ENCODE measurements at regions not wholly inside any gene's neighbourhood (a gene's known extent, or its start where the extent isn't known, plus 50 kb on each side); places are given as distances from the start of the nearest gene placed in this dataset.
"Not testable (repeated sequence)": the region's sequence is repeated elsewhere in the genome, so short reads cannot be mapped to it uniquely, and the experiment has no call there.

GRCh38 chr3:147152476-147152875, 253.9 kb downstream of the ZIC4 start:
- DNase-seq: no peak

- DNase-seq: no peak
These were observed 264.6 kb downstream of the ZIC4 start for GRCh38 chr3:147141516-147142288.

- DNase-seq: no peak
These were observed 267.0 kb downstream of the ZIC4 start for GRCh38 chr3:147139341-147139740.

- DNase-seq: no peak
These were observed 274.2 kb downstream of the ZIC4 start for GRCh38 chr3:147132168-147132567.

GRCh38 chr3:147130461-147130860, 275.9 kb downstream of the ZIC4 start:
- DNase-seq: no peak

- no peak for DNase-seq
These were observed 276.7 kb downstream of the ZIC4 start for GRCh38 chr3:147129665-147130064.

GRCh38 chr3:147122350-147122749, 284.0 kb downstream of the ZIC4 start:
- no peak for DNase-seq

- no peak for DNase-seq
These were observed 286.4 kb downstream of the ZIC4 start for GRCh38 chr3:147119989-147120388.

- DNase-seq: no peak
These were observed 287.0 kb downstream of the ZIC4 start for GRCh38 chr3:147119346-147119745.

GRCh38 chr3:147118611-147119010, 287.7 kb downstream of the ZIC4 start:
- no peak for DNase-seq

- DNase-seq: no peak
These were observed 288.7 kb downstream of the ZIC4 start for GRCh38 chr3:147117631-147118030.

- DNase-seq: no peak
These were observed 292.9 kb downstream of the ZIC4 start for GRCh38 chr3:147113293-147114044.

- no peak for DNase-seq
These were observed 307.3 kb downstream of the ZIC4 start for GRCh38 chr3:147099076-147099475.

GRCh38 chr3:147090461-147090860, 315.9 kb downstream of the ZIC4 start:
- no peak for DNase-seq

GRCh38 chr3:147089286-147089685, 317.1 kb downstream of the ZIC4 start:
- no peak for DNase-seq

GRCh38 chr3:147059500-147059899, 346.8 kb downstream of the ZIC4 start:
- DNase-seq: not testable (repeated sequence)

GRCh38 chr3:147049821-147050220, 356.5 kb downstream of the ZIC4 start:
- no peak for DNase-seq

GRCh38 chr3:147049305-147049704, 357.0 kb downstream of the ZIC4 start:
- DNase-seq: no peak

GRCh38 chr3:147046916-147047315, 359.4 kb downstream of the ZIC4 start:
- no peak for DNase-seq

GRCh38 chr3:147038481-147038880, 367.9 kb downstream of the ZIC4 start:
- DNase-seq: no peak

GRCh38 chr3:147034359-147034758, 372.0 kb downstream of the ZIC4 start:
- DNase-seq: no peak

- no peak for DNase-seq
These were observed 376.1 kb downstream of the ZIC4 start for GRCh38 chr3:147030274-147030673.

GRCh38 chr3:147015334-147015733, 391.0 kb downstream of the ZIC4 start:
- DNase-seq: no peak

GRCh38 chr3:147008886-147009285, 397.5 kb downstream of the ZIC4 start:
- no peak for DNase-seq
